ENCODE measurements at regions not wholly inside any gene's neighbourhood (a gene's known extent, or its start where the extent isn't known, plus 50 kb on each side); places are given as distances from the start of the nearest gene placed in this dataset.
"Not testable (repeated sequence)": the region's sequence is repeated elsewhere in the genome, so short reads cannot be mapped to it uniquely, and the experiment has no call there.

GRCh38 chr17:70752461-70752860, 583.1 kb downstream of the KCNJ2 start:
- H3K4me1 ChIP-seq (ENCODE audit: control insufficient read depth in 1 of 2, insufficient read depth in 2 of 2, low read length in 2 of 2); H3K36me3 ChIP-seq (ENCODE audit: control insufficient read depth in 1 of 2, insufficient read depth in 2 of 2, low read length in 2 of 2); H3K9me3 ChIP-seq (ENCODE audit: control insufficient read depth in 1 of 2, low read length in 2 of 2); H3K4me3 ChIP-seq (ENCODE audit: low read depth in 1 of 2, low read length in 2 of 2); H3K27me3 ChIP-seq (ENCODE audit: low read depth, low read length); H3K27ac ChIP-seq (ENCODE audit: low read length): not testable (repeated sequence)

GRCh38 chr17:70752966-70753467, 583.7 kb downstream of the KCNJ2 start:
- Histone ChIP-seq H3K9me3 (ENCODE audit: control insufficient read depth in 1 of 2, low read length in 2 of 2) (peaks cover 0 to 3% of the 10 kb centered on the region in 2 donors), H3K4me1 (ENCODE audit: control insufficient read depth in 1 of 2, insufficient read depth in 2 of 2, low read length in 2 of 2) (no peaks in the 10 kb centered on the region), H3K36me3 (ENCODE audit: control insufficient read depth in 1 of 2, insufficient read depth in 2 of 2, low read length in 2 of 2) (no peaks in the 10 kb centered on the region), H3K27me3 (ENCODE audit: low read depth, low read length) (no peaks in the 10 kb centered on the region), H3K27ac (ENCODE audit: low read length) (no peak overlapping the region), H3K4me3 (ENCODE audit: low read depth in 1 of 2, low read length in 2 of 2) (no peak overlapping the region)

GRCh38 chr17:70763018-70763417, 593.7 kb downstream of the KCNJ2 start:
- H3K27ac ChIP-seq (ENCODE audit: low read length), result no peak overlapping the region
- no peaks in the 10 kb centered on the region for H3K36me3 ChIP-seq (ENCODE audit: control insufficient read depth in 1 of 2, insufficient read depth in 2 of 2, low read length in 2 of 2)
- H3K4me3 ChIP-seq (ENCODE audit: low read depth in 1 of 2, low read length in 2 of 2), result no peak overlapping the region
- no peaks in the 10 kb centered on the region for H3K27me3 ChIP-seq (ENCODE audit: low read depth, low read length)
- no peaks in the 10 kb centered on the region for H3K9me3 ChIP-seq (ENCODE audit: control insufficient read depth in 1 of 2, low read length in 2 of 2)
- no peaks in the 10 kb centered on the region for H3K4me1 ChIP-seq (ENCODE audit: control insufficient read depth in 1 of 2, insufficient read depth in 2 of 2, low read length in 2 of 2)

GRCh38 chr17:70767102-70767701, 597.9 kb downstream of the KCNJ2 start:
- no peak overlapping the region for H3K27ac ChIP-seq (ENCODE audit: low read length)
- no peak overlapping the region for H3K4me3 ChIP-seq (ENCODE audit: low read depth in 1 of 2, low read length in 2 of 2)
- no peaks in the 10 kb centered on the region for H3K9me3 ChIP-seq (ENCODE audit: control insufficient read depth in 1 of 2, low read length in 2 of 2)
- no peaks in the 10 kb centered on the region for H3K4me1 ChIP-seq (ENCODE audit: control insufficient read depth in 1 of 2, insufficient read depth in 2 of 2, low read length in 2 of 2)
- no peaks in the 10 kb centered on the region for H3K27me3 ChIP-seq (ENCODE audit: low read depth, low read length)
- H3K36me3 ChIP-seq (ENCODE audit: control insufficient read depth in 1 of 2, insufficient read depth in 2 of 2, low read length in 2 of 2), result no peaks in the 10 kb centered on the region

- H3K36me3 ChIP-seq (ENCODE audit: control insufficient read depth in 1 of 2, insufficient read depth in 2 of 2, low read length in 2 of 2), result no peaks in the 10 kb centered on the region
- no peaks in the 10 kb centered on the region for H3K4me1 ChIP-seq (ENCODE audit: control insufficient read depth in 1 of 2, insufficient read depth in 2 of 2, low read length in 2 of 2)
- no peaks in the 10 kb centered on the region for H3K9me3 ChIP-seq (ENCODE audit: control insufficient read depth in 1 of 2, low read length in 2 of 2)
- no peak overlapping the region for H3K4me3 ChIP-seq (ENCODE audit: low read depth in 1 of 2, low read length in 2 of 2)
- no peak overlapping the region for H3K27ac ChIP-seq (ENCODE audit: low read length)
- no peaks in the 10 kb centered on the region for H3K27me3 ChIP-seq (ENCODE audit: low read depth, low read length)
Measured at GRCh38 chr17:70769956-70770355, 600.6 kb downstream of the KCNJ2 start.

- Histone ChIP-seq H3K9me3 (ENCODE audit: control insufficient read depth in 1 of 2, low read length in 2 of 2) (no peaks in the 10 kb centered on the region), H3K27me3 (ENCODE audit: low read depth, low read length) (no peaks in the 10 kb centered on the region), H3K4me1 (ENCODE audit: control insufficient read depth in 1 of 2, insufficient read depth in 2 of 2, low read length in 2 of 2) (no peaks in the 10 kb centered on the region), H3K36me3 (ENCODE audit: control insufficient read depth in 1 of 2, insufficient read depth in 2 of 2, low read length in 2 of 2) (no peaks in the 10 kb centered on the region), H3K27ac (ENCODE audit: low read length) (no peak overlapping the region), H3K4me3 (ENCODE audit: low read depth in 1 of 2, low read length in 2 of 2) (no peak overlapping the region)
Measured at GRCh38 chr17:70771804-70772386, 602.6 kb downstream of the KCNJ2 start.

GRCh38 chr17:70772761-70773160, 603.4 kb downstream of the KCNJ2 start:
- no peak overlapping the region for H3K4me3 ChIP-seq (ENCODE audit: low read depth in 1 of 2, low read length in 2 of 2)
- H3K9me3 ChIP-seq (ENCODE audit: control insufficient read depth in 1 of 2, low read length in 2 of 2), result no peaks in the 10 kb centered on the region
- no peak overlapping the region for H3K27ac ChIP-seq (ENCODE audit: low read length)
- no peaks in the 10 kb centered on the region for H3K36me3 ChIP-seq (ENCODE audit: control insufficient read depth in 1 of 2, insufficient read depth in 2 of 2, low read length in 2 of 2)
- H3K27me3 ChIP-seq (ENCODE audit: low read depth, low read length), result no peaks in the 10 kb centered on the region
- H3K4me1 ChIP-seq (ENCODE audit: control insufficient read depth in 1 of 2, insufficient read depth in 2 of 2, low read length in 2 of 2), result no peaks in the 10 kb centered on the region

- no peaks in the 10 kb centered on the region for H3K4me1 ChIP-seq (ENCODE audit: control insufficient read depth in 1 of 2, insufficient read depth in 2 of 2, low read length in 2 of 2)
- no peak overlapping the region for H3K27ac ChIP-seq (ENCODE audit: low read length)
- H3K27me3 ChIP-seq (ENCODE audit: low read depth, low read length), result no peaks in the 10 kb centered on the region
- no peak overlapping the region for H3K4me3 ChIP-seq (ENCODE audit: low read depth in 1 of 2, low read length in 2 of 2)
- no peaks in the 10 kb centered on the region for H3K9me3 ChIP-seq (ENCODE audit: control insufficient read depth in 1 of 2, low read length in 2 of 2)
- H3K36me3 ChIP-seq (ENCODE audit: control insufficient read depth in 1 of 2, insufficient read depth in 2 of 2, low read length in 2 of 2), result no peaks in the 10 kb centered on the region
Measured at GRCh38 chr17:70773258-70773657, 603.9 kb downstream of the KCNJ2 start.

GRCh38 chr17:70774339-70775117, 605.2 kb downstream of the KCNJ2 start:
- Histone ChIP-seq H3K9me3 (ENCODE audit: control insufficient read depth in 1 of 2, low read length in 2 of 2) (no peaks in the 10 kb centered on the region), H3K4me3 (ENCODE audit: low read depth in 1 of 2, low read length in 2 of 2) (no peak overlapping the region), H3K36me3 (ENCODE audit: control insufficient read depth in 1 of 2, insufficient read depth in 2 of 2, low read length in 2 of 2) (no peaks in the 10 kb centered on the region), H3K27ac (ENCODE audit: low read length) (no peak overlapping the region), H3K27me3 (ENCODE audit: low read depth, low read length) (no peaks in the 10 kb centered on the region), H3K4me1 (ENCODE audit: control insufficient read depth in 1 of 2, insufficient read depth in 2 of 2, low read length in 2 of 2) (no peaks in the 10 kb centered on the region)

GRCh38 chr17:70775679-70776078, 606.3 kb downstream of the KCNJ2 start:
- Histone ChIP-seq H3K4me1 (ENCODE audit: control insufficient read depth in 1 of 2, insufficient read depth in 2 of 2, low read length in 2 of 2) (no peaks in the 10 kb centered on the region), H3K27me3 (ENCODE audit: low read depth, low read length) (no peaks in the 10 kb centered on the region), H3K4me3 (ENCODE audit: low read depth in 1 of 2, low read length in 2 of 2) (no peak overlapping the region), H3K27ac (ENCODE audit: low read length) (no peak overlapping the region), H3K9me3 (ENCODE audit: control insufficient read depth in 1 of 2, low read length in 2 of 2) (no peaks in the 10 kb centered on the region), H3K36me3 (ENCODE audit: control insufficient read depth in 1 of 2, insufficient read depth in 2 of 2, low read length in 2 of 2) (no peaks in the 10 kb centered on the region)

GRCh38 chr17:70776441-70776840, 607.1 kb downstream of the KCNJ2 start:
- Histone ChIP-seq H3K4me3 (ENCODE audit: low read depth in 1 of 2, low read length in 2 of 2) (no peak overlapping the region), H3K36me3 (ENCODE audit: control insufficient read depth in 1 of 2, insufficient read depth in 2 of 2, low read length in 2 of 2) (no peaks in the 10 kb centered on the region), H3K27me3 (ENCODE audit: low read depth, low read length) (no peaks in the 10 kb centered on the region), H3K9me3 (ENCODE audit: control insufficient read depth in 1 of 2, low read length in 2 of 2) (no peaks in the 10 kb centered on the region), H3K4me1 (ENCODE audit: control insufficient read depth in 1 of 2, insufficient read depth in 2 of 2, low read length in 2 of 2) (no peaks in the 10 kb centered on the region), H3K27ac (ENCODE audit: low read length) (no peak overlapping the region)
